PC-9 (cell line): ENCODE measurements at regions not wholly inside any gene's neighbourhood (a gene's known extent, or its start where the extent isn't known, plus 50 kb on each side); places are given as distances from the start of the nearest gene placed in this dataset.

ENCODE experiments used
- BruUV-seq: library from RNA; stranded (reverse); fragments of 400-500 nt; replicated peaks from 2 replicates; lab custom pipeline; 2021; lab: Mats Ljungman, UMichigan
- CTCF ChIA-PET: fragments of 300-600 bp; sonication (Branson Sonifier 250); formaldehyde crosslinking; loops from one replicate; lab custom pipeline; 2022; ENCODE audit warnings: antibody characterized with exemption; lab: Charles Lee
- POLR2A ChIA-PET: fragments of 300-600 bp; sonication (Branson Sonifier 250); formaldehyde crosslinking; loops from one replicate; lab custom pipeline; 2022; ENCODE audit warnings: antibody characterized with exemption; ENCODE audit not compliant: unreplicated experiment; lab: Charles Lee
- DNase-seq, 2 experiments: peaks; one replicate each; pipeline versions ENCODE4 v3.0.0 to v3.0.0-alpha.2; 2015 to 2022; ENCODE audit warnings: mixed read lengths in 1 of 2
- H2AFZ ChIP-seq: fragments of 200-600 bp; sonication (generic); 2 replicates; pipeline ENCODE4 v1.8.1; 2017; ENCODE audit warnings: antibody characterized with exemption
- H3F3A ChIP-seq: fragments of 200-600 bp; sonication (generic); 2 replicates; pipeline ENCODE4 v1.8.1; 2017; ENCODE audit warnings: antibody characterized with exemption, mild to moderate bottlenecking, low read depth; ENCODE audit not compliant: insufficient read depth
- H3K27ac ChIP-seq: fragments of 200-600 bp; sonication (generic); 2 replicates; pipeline ENCODE4 v1.6.1; 2016; ENCODE audit warnings: mixed run types
- H3K27me3 ChIP-seq: fragments of 200-600 bp; sonication (generic); 2 replicates; pipeline ENCODE4 v1.6.1; 2016; ENCODE audit warnings: low read depth, mixed run types; ENCODE audit not compliant: insufficient read depth
- H3K36me3 ChIP-seq: fragments of 200-600 bp; sonication (generic); 2 replicates; pipeline ENCODE4 v1.6.1; 2016; ENCODE audit warnings: low read depth, mixed run types
- H3K4me1 ChIP-seq: fragments of 200-600 bp; sonication (generic); replicated peaks from 2 replicates; pipeline ENCODE4 v1.6.1; 2016; ENCODE audit warnings: mixed run types; ENCODE audit not compliant: insufficient read depth
- H3K4me2 ChIP-seq: fragments of 200-600 bp; sonication (generic); 2 replicates; pipeline ENCODE4 v1.6.1; 2017; ENCODE audit warnings: mixed run types
- H3K4me3 ChIP-seq: fragments of 200-600 bp; sonication (generic); 2 replicates; pipeline ENCODE4 v1.6.1; 2016; ENCODE audit warnings: mixed run types
- H3K79me2 ChIP-seq: fragments of 200-600 bp; sonication (generic); 2 replicates; pipeline ENCODE4 v1.6.1; 2017; ENCODE audit warnings: low read depth, mixed run types
- H3K9me2 ChIP-seq: fragments of 200-600 bp; sonication (generic); 2 replicates; pipeline ENCODE4 v1.8.1; 2017; ENCODE audit warnings: mild to moderate bottlenecking; ENCODE audit not compliant: insufficient read depth
- H3K9me3 ChIP-seq: fragments of 200-600 bp; sonication (generic); 2 replicates; pipeline ENCODE4 v1.8.1; 2016; ENCODE audit warnings: low read depth; ENCODE audit not compliant: insufficient read depth
- H4K20me1 ChIP-seq: fragments of 200-600 bp; sonication (generic); 2 replicates; pipeline ENCODE4 v1.8.1; 2017; ENCODE audit not compliant: insufficient read depth
- EZH2 ChIP-seq: fragments of 200-600 bp; sonication (generic); IDR thresholded peaks from 2 replicates; pipeline ENCODE4 v1.8.0; 2017; ENCODE audit warnings: antibody characterized with exemption, low read depth
- intact Hi-C: fragments of 100-400 bp; cut with micrococcal nuclease; formaldehyde crosslinking; loops from one replicate; pipeline ENCODE4 v1.10.0; 2022; ENCODE audit not compliant: unreplicated experiment
- TF ChIP-seq, protein P1 (sequence below): fragments of 200-600 bp; sonication (generic); conservative IDR thresholded peaks from 2 replicates; pipeline ENCODE4 v1.6.1; 2017; ENCODE audit warnings: mixed run types, antibody characterized with exemption, mild to moderate bottlenecking, moderate library complexity

- Histone ChIP-seq H4K20me1 (no peaks in the 10 kb centered on the region), H3F3A (no peaks in the 10 kb centered on the region), H3K27me3 (no peaks in the 10 kb centered on the region), H3K4me1 (no peaks in the 10 kb centered on the region), H3K4me2 (no peak overlapping the region), H2AFZ (no peak overlapping the region), H3K4me3 (no peak overlapping the region), H3K9me2 (no peaks in the 10 kb centered on the region), H3K27ac (no peak overlapping the region), H3K9me3 (no peaks in the 10 kb centered on the region), H3K79me2 (no peaks in the 10 kb centered on the region), H3K36me3 (no peaks in the 10 kb centered on the region)
- CTCF ChIA-PET: no interaction called here
- POLR2A ChIA-PET: no interaction called here
- intact Hi-C loops: no loop called here
- no TSS peak for BruUV-seq
- DNase-seq: no peak
- TF ChIP-seq, protein P1, sequence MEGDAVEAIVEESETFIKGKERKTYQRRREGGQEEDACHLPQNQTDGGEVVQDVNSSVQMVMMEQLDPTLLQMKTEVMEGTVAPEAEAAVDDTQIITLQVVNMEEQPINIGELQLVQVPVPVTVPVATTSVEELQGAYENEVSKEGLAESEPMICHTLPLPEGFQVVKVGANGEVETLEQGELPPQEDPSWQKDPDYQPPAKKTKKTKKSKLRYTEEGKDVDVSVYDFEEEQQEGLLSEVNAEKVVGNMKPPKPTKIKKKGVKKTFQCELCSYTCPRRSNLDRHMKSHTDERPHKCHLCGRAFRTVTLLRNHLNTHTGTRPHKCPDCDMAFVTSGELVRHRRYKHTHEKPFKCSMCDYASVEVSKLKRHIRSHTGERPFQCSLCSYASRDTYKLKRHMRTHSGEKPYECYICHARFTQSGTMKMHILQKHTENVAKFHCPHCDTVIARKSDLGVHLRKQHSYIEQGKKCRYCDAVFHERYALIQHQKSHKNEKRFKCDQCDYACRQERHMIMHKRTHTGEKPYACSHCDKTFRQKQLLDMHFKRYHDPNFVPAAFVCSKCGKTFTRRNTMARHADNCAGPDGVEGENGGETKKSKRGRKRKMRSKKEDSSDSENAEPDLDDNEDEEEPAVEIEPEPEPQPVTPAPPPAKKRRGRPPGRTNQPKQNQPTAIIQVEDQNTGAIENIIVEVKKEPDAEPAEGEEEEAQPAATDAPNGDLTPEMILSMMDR: no peak
- TF ChIP-seq EZH2: no peak
Measured at GRCh38 chr10:105356626-105357025, 715.5 kb downstream of the SORCS3 start.

GRCh38 chr10:105354010-105354409 is 712.9 kb downstream of the SORCS3 start:
- no peak overlapping the region for H3K4me3 ChIP-seq
- no peaks in the 10 kb centered on the region for H4K20me1 ChIP-seq
- TF ChIP-seq, protein P1: no peak
- no peak for TF ChIP-seq EZH2
- H3K9me2 ChIP-seq: no peaks in the 10 kb centered on the region
- H3K4me2 ChIP-seq: no peak overlapping the region
- H2AFZ ChIP-seq: no peak overlapping the region
- H3K27ac ChIP-seq: no peak overlapping the region
- H3K9me3 ChIP-seq: no peaks in the 10 kb centered on the region
- H3K79me2 ChIP-seq: no peaks in the 10 kb centered on the region
- CTCF ChIA-PET: no interaction called here
- H3K4me1 ChIP-seq: no peaks in the 10 kb centered on the region
- H3K27me3 ChIP-seq: no peaks in the 10 kb centered on the region
- no peaks in the 10 kb centered on the region for H3K36me3 ChIP-seq
- DNase-seq: no peak
- no peaks in the 10 kb centered on the region for H3F3A ChIP-seq
- no TSS peak for BruUV-seq
- intact Hi-C loops: no loop called here
- POLR2A ChIA-PET: no interaction called here

GRCh38 chr10:105352827-105353226 is 711.7 kb downstream of the SORCS3 start:
- Histone ChIP-seq H2AFZ (no peak overlapping the region), H3K4me2 (no peak overlapping the region), H4K20me1 (no peaks in the 10 kb centered on the region), H3K9me2 (no peaks in the 10 kb centered on the region), H3K9me3 (no peaks in the 10 kb centered on the region), H3F3A (no peaks in the 10 kb centered on the region), H3K4me1 (no peaks in the 10 kb centered on the region), H3K27ac (no peak overlapping the region), H3K79me2 (no peaks in the 10 kb centered on the region), H3K27me3 (no peaks in the 10 kb centered on the region), H3K36me3 (no peaks in the 10 kb centered on the region), H3K4me3 (no peak overlapping the region)
- no peak for DNase-seq
- no TSS peak for BruUV-seq
- ChIA-PET POLR2A (no interaction called here), CTCF (no interaction called here)
- intact Hi-C loops: no loop called here
- TF ChIP-seq, protein P1: no peak
- TF ChIP-seq EZH2: no peak
